ENCODE measurements at regions not wholly inside any gene's neighbourhood (a gene's known extent, or its start where the extent isn't known, plus 50 kb on each side); places are given as distances from the start of the nearest gene placed in this dataset.

DNA sequence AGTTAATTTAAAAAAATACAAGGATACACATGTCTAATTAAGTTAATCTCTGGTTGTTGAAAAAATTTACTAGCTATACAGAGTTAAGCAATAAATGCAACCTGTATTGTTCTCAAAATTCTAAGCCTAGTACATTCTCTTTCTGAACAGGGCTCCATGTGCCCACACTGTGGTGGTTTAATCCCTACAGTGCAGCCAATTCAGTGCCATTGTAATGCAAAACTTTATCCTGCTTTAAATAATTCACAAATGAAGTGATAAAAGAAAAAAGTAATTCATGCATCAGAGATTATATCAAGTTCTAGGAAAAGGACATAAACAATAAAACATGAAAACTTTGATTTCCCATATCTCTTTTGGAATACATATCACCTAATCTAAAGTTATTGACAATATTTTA, 1089.2 kb downstream of the C4orf33 start:
- TF ChIP-seq, protein P1, sequence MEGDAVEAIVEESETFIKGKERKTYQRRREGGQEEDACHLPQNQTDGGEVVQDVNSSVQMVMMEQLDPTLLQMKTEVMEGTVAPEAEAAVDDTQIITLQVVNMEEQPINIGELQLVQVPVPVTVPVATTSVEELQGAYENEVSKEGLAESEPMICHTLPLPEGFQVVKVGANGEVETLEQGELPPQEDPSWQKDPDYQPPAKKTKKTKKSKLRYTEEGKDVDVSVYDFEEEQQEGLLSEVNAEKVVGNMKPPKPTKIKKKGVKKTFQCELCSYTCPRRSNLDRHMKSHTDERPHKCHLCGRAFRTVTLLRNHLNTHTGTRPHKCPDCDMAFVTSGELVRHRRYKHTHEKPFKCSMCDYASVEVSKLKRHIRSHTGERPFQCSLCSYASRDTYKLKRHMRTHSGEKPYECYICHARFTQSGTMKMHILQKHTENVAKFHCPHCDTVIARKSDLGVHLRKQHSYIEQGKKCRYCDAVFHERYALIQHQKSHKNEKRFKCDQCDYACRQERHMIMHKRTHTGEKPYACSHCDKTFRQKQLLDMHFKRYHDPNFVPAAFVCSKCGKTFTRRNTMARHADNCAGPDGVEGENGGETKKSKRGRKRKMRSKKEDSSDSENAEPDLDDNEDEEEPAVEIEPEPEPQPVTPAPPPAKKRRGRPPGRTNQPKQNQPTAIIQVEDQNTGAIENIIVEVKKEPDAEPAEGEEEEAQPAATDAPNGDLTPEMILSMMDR (IDR thresholded peaks at IDR 0.05): no peak
- TF ChIP-seq POLR2A (IDR thresholded peaks at IDR 0.05): no peak
